NCI-H446 (cell line): ENCODE measurements at regions not wholly inside any gene's neighbourhood (a gene's known extent, or its start where the extent isn't known, plus 50 kb on each side); places are given as distances from the start of the nearest gene placed in this dataset.

Source experiments
- DNase-seq, 2 experiments: peaks; one replicate each; lab custom pipeline; 2025; lab: John Stamatoyannopoulos, UW

DNA sequence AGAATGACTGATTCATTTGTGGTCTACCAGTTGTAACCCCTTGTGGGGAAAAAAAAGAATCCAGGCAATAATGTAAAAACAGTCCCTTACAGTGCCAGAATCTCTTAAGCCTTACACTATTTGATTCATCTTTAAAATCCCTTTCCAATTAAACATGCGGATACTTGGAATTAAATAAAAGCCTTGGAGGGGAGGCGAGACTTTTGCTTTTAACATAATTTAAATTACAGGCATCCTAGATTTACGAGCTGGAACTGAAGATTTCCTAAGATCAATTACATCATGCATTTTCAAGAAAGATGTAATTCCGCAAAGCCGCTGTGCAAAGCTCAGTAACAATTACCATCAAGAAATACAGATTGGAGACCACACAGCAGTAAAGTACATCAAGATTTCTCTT, 370.2 kb downstream of the MTRR start:
- no peak for DNase-seq

GRCh38 chr5:8239646-8240045, 370.7 kb downstream of the MTRR start:
- DNase-seq: no peak

- DNase-seq: no peak
Measured at GRCh38 chr5:8241076-8241475, 372.1 kb downstream of the MTRR start.

DNA sequence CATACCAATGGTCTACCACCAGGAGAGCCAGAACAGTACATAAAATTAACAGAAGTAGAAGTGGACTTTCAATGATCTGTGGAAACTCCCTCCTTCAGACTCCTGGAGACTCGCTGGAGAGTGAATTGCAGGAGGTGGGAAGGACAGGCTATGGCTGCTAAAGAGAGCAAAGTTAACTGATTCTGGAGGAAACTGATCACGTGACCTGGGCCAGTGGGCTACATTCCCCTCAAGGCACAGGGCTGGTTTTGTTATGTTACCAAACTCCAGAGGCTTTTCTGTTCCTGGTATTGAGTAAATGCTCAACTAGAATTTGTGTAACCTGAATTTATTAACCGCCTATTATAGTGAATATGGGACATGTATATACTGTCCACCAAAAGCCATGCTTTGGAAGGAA, 372.6 kb downstream of the MTRR start:
- DNase-seq: no peak

DNA sequence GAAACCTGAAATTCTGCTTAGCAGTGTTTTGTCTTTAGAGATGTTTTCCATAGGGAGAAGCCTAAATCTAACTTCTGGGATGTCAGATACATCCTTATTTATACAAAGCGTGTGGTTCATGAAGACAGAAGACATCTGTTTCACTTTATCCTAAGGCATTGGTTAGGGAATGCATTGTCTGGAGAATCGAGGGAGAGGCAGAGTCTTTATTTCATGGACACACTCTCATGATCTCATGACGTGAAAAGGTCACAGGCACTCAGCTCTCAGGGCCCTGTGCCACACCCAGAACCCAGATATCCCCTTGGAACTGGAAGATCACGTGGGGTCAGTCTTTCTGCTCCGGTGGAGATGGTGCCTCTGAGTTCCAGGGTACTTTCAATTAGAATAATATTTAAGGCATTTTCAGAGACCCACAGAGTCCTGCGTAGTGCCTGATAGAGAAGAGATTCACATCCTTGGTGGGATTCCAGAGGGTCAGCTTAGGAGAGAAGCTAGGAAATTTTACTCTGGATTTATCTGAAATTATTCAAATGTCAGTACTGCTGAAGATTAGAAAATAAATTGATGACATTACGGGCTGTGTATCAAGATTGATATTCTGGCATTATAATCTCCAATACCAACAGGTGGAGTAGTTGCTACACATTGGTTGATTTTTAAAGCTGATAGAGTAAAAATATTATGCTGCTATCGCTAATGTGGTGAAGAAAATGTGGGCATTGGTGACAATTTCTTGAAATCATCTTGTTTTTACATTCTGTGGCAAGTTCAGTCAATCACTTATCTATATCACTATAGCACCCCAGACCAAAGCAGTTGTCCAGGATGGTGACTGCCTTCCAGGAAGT, 378.3 kb downstream of the MTRR start:
- DNase-seq: no peak

- no peak for DNase-seq
Measured at GRCh38 chr5:8253376-8253775, 384.4 kb downstream of the MTRR start.

DNA sequence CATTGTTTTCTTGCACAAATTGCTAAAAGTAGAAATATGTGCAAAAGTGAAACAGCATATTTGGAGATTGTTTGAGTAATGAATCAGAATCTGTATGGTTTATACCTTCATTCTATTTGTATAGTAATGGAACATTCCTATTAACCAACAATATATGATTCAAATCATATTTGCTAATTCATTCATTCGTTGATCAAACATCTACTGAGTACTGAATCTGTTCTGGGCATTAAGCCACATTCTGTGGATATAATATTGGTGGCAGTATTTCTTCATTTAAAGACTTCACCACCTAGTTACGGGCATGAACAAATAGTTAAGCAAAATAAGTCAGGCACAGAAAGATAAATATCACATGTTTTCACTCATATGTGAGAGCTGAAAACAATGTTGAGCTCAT, 385.7 kb downstream of the MTRR start:
- DNase-seq: no peak

DNA sequence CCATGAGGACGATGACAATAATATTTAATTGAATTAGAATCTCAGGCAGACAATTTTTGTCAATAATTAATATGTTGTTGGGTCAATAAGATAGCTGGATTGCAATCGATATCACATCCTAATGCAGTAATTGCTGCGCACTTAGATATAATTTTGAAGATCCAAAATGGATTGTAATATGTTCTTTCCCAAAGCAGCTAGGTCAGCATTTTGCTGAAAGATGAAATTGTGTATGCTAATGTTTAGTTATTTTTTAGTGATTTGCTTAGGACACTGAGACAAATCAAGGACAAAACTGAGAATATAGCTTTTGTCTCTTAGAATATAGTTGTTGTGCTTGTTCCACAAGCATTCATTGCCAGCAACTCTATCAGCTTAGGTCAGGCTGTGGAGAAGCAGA, 389.9 kb downstream of the MTRR start:
- no peak for DNase-seq

DNA sequence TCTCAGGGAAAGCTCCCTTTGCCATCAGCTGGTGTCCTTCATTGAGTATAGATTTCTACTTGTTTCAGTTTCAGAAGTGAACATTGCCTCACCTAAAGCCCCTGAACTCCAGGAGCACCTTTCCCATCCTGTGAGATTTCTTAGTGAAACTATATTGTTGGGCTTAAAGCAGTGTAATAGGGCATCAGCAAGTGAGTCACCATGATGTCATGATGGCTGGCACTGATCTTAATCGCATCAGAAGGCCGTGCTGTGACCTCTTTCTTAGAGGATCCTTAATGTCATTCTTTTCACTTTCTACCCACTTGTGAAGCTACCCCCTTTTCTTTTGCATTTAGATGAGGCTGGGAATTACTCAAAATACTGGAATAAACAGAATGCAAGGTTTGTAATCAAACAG, 401.3 kb downstream of the MTRR start:
- no peak for DNase-seq

DNA sequence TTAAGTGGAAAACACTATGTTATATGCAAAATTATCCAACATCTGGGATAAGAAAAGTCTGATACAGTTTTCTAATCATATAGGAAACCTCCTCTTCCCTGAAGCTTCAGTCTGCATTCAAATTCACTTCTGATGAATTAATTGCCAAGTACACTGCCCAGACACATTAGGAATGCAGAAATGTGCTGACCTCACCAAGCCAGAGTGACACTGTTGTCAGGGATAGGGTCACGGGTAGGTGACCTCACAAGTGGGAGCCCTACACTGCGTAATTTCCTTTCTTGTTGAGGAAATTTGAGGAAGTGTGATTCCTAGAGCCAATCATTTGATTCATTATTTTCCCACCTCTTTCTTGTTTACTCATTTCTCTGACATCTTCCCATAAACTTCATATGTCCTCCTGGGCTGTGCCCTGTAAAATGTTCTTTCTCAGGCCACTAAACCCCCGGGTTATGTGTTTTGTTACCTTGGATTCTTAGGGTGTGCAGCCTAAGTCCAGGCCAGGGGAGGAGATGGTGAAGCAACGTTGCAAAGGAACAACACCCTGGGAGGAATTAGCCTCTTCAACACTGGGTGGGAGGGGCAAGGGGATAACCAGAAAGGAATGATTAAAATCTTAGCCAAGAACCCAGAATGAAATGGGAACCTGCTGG, 411.9 kb downstream of the MTRR start:
- no peak for DNase-seq

GRCh38 chr5:8288334-8288733, 419.4 kb downstream of the MTRR start:
- no peak for DNase-seq

GRCh38 chr5:8288897-8289516, 420.1 kb downstream of the MTRR start:
- DNase-seq: no peak

- no peak for DNase-seq
Measured at GRCh38 chr5:8289779-8290178, 420.8 kb downstream of the MTRR start.

DNA sequence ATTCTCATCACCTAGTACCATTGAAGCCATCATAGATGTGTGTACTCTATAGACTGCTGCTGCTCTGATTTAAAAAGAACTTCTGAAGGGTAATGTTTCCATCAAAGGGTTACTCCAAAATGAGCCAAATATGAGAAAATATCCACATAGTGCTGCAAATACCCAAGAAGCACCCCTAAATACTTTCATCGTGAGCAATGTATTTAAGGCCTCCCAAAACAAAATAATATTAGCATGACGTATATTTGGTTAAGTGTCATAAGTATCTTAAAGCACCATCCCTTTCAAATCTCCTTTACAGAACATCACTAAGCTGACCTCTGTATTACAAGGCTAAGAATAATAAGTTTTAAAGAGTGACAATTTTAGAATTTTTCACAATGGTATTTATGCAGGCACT, 421.8 kb downstream of the MTRR start:
- DNase-seq: no peak

- no peak for DNase-seq
Measured at GRCh38 chr5:8291641-8292040, 422.7 kb downstream of the MTRR start.

- no peak for DNase-seq
Measured at GRCh38 chr5:8295141-8295540, 426.2 kb downstream of the MTRR start.

DNA sequence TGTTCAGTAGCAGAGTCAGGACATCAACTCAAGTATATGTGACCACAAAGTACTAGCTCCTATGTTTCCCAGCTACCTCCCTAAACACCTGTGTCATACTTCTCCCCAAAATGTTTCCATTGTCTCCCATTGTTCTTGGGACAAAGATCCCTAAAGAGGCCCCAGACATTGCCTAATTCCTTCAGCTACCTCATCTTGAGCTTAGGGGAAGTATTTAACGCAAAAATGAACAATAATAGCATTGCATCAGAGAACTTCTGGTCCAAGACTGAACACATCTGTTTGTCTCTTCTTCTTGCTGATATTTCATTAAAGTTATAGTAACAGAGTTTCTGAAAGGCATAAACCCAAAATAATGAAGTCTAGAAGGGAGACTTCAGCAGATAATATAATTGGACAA, 430.8 kb downstream of the MTRR start:
- DNase-seq: no peak

DNA sequence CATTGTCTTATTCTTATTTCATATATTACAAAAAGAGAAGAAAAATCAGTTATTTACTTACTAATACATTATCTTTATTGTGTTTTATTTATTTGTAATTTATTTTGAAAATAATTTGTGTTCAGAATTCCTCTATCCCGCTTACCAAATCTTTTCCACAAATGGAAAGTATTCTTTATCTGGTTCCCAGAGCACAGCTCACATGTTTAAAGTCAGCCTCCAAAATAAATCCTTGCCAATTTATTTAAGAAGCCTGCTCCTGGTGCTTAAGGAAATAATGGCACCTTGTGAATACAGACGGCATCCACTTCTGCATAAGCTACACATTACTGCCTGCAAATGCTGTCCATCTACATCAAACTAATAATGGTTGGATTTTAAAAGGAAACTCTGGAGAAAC, 435.4 kb downstream of the MTRR start:
- DNase-seq: no peak

DNA sequence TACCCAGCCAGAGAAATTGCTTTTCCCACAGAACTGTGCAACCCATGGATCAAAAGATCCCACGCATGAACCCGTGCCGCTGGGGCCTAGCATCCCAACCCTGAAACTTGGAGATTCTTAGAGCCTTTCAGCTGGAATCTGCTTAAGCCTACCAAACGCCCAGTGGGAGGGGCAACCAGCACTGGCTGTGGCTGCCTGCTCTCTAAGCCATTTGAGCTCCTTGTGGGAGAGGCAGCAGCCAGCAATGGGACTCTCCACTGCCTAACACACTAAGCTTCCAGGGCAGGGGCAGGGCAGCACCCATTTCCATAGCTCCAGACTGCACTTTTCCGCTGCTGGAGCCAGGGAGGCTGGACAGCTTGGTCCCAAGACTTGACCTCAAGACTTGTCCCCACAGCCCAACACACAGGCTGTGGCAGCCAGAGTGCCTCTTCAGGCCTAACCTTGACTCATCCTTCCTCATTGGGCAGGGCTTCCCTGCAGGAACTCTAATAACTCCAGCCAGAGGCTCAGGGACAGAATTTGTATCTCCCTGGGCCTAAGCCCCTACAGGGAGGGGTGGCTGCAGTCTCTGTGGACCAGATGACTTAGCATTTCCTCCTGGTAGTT, 437.4 kb downstream of the MTRR start:
- DNase-seq: no peak

- no peak for DNase-seq
Measured at GRCh38 chr5:8314965-8315364, 446.0 kb downstream of the MTRR start.

GRCh38 chr5:8316608-8317280, 447.8 kb downstream of the MTRR start:
- no peak for DNase-seq

DNA sequence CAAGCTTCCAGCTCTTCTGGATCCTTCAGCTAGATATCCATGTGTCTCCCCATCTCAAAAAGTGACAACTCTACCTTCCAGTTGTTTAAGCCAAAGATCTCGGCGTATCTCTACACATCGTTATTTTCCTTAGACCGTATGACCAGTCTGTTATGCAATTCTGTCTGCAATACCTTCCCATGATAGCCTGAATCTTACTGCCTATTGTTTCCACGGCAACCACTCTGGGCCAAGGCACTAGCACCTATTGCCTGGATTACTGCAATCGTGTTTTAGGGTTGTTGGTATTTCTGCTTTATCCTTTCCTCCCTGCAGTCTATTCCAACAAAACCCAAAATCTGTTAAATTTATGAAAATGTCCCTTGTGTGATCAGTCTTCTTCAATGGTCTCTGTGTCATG, 448.4 kb downstream of the MTRR start:
- DNase-seq: no peak
